ENCODE measurements at regions not wholly inside any gene's neighbourhood (a gene's known extent, or its start where the extent isn't known, plus 50 kb on each side); places are given as distances from the start of the nearest gene placed in this dataset.
"Not testable (repeated sequence)": the region's sequence is repeated elsewhere in the genome, so short reads cannot be mapped to it uniquely, and the experiment has no call there.

DNA sequence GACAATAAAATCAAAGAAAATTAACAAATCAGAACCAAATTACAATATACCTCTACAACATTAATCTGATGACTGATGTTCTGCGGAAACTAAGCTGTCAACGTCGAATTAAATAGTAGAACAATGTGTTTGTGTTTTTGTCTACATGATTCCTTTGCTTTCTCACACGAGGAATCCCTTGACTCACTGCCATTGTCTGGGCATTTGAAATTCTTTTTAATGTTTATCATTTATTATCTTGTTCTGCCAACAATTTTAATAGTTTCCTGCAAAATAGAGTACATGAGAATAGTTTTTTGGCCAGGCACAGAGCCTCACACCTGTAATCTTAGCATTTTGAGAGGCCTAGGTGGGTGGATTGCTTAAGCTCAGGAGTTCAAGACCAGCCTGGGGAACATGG lies 76.6 kb upstream of the KRAS start:
- no peak for DNase-seq

DNA sequence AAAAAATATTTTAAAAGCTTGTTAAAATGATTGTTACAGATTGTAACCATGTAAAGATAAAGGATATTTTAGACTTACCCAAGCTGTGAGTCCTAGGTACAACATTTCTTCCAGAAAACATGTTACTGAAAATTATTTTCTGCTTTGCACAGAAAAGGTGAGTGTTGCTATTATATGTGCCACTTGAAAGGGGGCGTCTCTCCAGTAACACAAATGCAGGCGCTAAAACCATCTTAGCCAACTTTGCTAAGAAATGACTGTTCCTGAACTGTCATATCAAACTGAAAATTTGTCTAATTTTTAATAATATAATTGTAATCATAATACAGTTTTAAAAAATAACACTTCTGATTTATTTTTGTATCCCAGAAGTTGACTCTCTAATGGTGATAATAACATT lies 75.6 kb upstream of the KRAS start:
- DNase-seq = no peak

DNA sequence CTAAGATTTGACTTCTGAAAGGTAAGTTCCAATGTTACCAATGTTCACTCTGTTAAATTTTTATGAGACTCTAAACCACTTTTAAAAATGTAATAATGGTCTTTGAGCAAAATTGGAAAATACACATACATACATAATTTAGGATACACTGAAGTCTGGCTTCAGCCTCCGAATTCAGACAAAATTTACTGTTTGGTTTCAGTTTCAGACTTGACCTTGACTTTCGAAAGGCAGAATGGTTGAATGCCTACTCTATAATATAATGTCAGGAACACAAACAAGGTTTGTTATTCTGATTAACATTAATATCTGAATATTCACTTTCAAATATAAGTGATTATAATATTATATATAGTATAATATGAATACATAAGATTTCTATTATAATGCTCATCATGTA lies 74.1 kb upstream of the KRAS start:
- no peak for DNase-seq

DNA sequence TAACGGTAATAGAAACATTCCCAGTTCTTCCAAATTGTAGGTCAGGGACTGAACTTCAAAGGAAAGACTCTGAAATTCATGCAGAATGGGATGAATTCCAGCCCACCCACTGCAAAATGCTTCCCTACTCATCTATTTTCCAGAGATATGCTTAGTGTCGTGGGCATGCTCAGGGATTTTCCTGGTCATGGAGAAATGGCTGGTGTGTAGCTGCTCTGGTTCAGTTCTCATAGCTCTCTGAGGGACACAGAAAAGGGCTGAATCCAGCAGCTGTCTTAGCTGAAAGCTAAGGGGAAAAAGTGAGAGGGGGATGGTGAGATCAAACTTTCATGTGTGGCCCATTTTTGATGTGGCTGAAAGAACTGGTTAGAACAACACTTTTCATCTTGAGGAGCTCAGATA lies 72.9 kb upstream of the KRAS start:
- no peak for DNase-seq

DNA sequence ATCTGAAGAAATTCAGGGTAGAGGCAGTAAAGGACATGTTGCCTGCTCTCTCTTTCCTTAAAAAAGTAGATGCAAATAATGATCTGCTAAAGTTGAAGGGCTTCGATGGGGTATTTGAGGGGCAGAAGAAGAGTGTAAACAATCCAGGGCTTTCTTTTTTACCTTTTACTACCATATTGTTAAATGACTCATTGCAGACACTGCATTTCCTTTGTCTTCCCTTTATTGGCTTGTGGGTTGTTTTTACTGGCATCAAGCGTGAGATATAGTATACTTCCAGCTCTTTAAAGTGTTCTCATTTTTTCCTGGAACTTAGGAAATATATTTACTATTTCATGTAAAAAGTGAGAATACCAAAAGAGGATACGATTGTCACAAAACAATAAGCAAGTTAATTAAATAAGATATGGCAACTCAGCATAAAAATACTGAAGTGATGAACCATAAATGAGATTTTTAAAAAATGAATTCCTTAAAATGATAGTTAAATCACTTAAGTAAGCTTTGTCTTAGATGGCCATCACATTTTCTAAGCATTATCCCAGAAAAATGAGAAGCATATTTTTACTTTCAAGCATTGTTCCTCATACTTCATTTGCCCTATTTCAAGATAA lies 72.3 kb upstream of the KRAS start:
- DNase-seq = no peak

DNA sequence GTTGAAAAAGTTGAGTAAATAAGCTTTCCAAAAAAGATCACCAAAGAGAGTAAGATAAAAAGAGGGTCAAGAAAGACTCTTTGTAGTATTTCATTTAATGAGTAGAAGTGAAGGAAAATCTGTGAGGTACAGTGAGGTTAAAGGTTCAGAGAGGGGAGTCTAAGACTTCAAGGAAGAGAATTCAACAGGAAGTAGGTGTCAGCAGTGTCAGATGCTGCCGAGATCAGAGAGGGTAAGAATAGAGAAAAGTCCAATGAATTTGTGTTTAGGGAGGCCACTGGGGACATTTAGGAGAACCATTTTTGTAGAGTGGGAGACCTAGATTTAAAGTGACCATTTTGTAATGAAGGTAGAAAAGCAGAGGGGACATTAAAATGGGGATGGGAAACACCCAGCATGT lies 71.6 kb upstream of the KRAS start:
- DNase-seq = no peak

DNA sequence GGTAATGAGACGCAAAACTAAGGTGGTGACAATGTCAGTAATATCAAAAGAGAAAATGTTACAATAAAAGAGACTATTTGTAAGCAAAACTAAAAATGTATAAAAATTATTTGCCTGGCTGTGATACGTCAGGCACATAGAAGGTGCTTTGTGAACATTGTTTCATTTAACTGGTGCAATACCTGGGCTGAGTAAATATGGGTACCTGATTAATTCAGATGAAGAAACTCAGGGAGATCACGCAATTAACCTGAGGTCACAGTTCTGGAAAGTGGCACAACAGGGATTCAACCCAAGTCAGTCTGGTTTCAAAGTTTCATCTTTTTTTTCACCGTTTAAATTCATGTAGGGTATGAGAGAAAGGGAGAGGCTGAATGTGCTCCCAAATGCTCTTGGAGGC lies 71.0 kb upstream of the KRAS start:
- no peak for DNase-seq

DNA sequence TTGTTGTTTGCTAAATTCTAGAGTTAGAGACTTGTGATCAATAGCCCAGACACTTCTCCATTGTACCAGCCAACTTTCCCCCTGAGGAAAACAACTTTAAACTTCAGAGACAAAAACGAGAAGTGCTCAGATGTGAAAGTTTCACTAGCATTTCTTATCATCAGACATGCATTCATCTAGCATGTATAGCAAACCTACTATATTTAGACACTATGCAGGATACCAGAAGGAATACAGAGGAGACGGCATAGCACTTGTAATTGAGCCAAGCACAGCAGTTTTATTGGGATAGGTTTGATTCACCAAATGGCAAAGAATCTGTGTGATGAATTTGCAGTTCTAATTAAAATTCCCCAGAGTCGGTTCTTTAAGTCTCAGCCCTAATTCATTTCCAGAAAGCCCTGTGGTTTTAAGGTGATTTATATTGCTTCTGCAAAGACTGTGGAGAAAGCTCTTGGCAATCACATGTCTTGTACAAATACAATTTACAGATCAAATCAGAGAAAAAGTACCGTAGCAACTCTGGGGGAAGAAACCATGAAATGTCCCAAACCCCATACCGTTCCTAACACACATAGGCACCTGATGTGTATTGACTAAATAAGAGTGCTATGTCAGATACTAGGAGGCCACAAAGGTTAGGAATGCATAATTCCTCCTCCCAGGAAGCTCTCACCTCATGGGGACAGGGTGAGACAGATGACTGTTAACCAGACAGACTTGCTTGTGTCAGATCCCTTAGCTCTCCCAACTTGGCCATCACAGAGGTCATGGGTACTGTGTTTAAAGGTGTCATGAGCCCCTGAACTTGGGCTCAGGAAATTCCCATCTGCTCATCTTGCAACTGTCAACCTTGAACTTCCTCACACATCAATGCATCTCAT lies 69.6 kb upstream of the KRAS start:
- no peak for DNase-seq

DNA sequence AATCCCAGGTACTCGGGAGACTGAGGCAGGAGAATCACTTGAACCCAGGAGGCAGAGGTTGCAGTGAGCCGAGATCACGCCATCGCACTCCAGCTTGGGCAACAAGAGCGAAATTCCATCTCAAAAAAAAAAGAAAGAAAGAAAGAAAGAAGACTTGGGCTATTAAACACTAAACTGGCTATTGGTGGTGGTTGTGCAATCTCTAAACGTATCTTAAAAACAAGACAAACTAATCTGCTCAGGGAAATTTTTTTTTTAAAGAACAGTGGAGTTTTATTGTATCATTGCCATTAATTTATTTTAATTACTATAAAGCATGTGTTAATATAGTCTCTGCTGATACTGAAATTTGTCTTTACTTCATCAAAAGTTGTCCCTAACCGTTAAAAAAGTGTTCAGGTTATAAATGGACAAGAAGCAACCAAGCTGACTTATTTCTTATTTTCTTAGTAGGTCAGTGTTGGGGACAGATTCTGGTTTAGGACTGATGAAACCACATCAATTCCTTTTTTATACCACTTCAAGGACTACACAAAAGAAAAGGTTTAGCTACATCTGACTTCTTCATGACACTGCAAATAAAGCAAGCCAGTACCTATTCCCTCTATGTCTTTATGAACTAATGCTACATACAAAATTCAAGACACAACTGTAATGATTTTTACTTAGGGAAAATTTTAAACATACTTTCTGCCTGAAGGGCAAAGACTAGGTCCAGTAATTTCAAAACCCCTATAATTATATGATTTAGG lies 68.7 kb upstream of the KRAS start:
- no peak for DNase-seq

DNA sequence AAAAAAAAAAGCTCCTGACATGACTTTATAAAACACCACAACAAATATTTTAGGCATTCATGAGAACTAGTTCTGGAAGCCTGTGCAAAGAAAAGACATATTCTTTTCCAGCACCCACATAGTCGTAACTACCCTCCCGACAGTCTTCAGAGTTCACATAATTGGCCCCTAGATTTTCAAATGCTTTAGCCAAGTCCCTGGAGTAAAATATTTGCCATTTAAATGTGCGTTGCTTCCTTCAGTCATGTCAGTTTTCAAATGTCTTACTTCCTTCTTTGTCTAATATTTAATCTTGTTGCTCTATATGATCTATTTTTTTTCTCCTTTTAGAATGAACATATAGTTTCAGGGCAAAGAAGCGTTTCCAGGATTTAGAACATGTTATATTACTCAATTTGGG lies 66.8 kb upstream of the KRAS start:
- no peak for DNase-seq

DNA sequence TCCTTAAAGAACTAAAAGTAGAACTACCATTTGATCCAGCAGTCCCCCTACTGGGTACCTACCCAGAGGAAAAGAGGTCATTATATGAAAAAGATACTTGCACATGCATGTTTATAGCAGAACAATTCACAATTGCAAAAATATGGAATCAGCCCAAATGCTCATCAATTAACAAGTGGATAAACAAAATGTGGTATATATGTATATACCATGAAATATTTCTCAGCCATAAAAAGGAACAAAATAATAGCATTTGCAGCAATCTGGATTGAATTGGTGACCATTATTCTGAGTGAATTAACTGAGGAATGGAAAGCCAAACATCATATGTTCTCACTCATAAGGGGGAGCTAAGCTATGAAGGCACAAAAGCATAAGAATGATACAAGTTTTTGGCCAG lies 64.7 kb upstream of the KRAS start:
- no peak for DNase-seq

DNA sequence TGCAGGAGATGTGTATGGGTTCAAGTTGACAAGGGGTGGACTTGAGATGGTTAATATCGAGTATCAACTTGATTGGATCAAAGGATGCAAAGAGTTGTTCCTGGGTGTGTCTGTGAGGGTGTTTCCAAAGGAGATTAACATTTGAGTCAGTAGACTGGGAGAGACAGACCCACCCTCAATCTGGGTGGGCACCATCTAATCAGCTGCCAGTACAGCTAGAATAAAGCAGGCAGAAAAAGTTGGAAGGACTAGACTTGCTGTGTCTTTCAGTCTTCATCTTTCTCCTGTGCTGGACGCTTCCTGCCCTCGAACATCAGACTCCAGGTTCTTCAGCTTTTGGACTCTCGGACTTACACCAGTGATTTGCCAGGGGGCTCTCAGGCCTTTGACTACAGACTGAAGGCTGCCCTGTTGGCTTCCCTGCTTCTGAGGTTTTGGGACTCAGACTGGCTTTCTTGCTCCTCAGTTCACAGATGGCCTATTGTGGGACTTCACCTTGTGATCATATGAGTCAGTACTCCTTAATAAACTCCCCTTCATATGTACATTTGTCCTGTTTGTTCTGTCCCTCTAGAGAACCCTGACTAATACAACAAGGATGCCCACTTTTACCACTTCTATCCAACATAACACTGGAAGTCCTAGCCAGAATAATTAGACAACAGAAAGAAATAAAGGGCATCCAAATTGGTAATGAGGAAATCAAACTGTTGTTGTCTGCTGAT lies 62.7 kb upstream of the KRAS start:
- not testable (repeated sequence) for DNase-seq

DNA sequence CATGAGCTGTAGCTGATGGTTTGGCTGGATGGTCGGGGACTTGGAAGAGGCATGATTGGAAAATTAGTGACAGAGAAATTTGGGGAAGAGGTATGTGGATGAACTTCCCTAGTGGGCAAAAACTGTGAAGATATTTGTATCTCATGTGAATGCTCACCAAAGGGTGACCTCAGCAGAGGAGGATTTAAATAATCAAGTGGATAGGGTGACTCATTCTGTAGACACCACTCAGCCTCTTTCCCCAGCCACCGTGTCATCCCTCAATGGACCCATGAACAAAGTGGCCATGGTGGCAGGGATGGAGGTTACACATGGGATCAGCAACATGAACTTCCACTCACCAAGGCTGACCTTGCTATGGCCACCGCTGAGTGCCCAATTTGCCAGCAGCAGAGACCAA lies 60.8 kb upstream of the KRAS start:
- DNase-seq = no peak

DNA sequence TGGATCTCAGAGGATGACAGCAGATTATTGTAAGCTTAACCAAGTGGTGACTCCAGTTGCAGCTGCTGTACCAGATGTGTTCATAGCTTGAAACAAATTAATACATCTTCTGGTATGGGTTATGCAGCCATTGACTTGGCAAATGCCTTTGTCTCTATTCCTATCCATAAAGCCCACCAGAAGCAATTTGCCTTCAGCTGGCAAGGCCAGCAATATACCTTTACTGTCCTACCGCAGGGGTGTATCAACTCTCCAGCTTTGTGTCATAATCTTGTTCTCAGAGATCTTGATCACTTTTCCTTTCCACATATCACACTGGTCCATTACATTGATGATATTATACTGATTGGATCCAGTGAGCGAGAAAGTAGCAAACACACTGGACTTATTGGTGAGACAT lies 59.3 kb upstream of the KRAS start:
- not testable (repeated sequence) for DNase-seq

DNA sequence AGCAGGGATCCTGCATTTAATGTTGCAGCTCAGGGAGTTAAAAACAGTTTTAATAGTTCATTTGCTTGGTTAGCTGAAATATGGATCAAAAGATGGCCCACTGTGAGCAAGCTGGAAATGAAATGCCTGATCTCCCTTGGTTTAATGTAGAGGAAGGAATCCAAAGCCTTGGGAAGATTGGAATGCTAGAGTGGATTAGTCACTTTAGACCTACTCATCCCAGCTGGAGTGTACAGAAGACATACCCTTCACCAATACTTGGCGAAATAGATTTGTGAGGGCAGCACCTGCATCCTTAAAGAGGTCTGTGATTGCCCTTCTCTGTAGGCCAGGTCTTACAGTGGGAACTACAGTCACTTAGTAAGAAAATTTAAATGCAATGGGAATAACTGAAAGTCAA lies 58.0 kb upstream of the KRAS start:
- no peak for DNase-seq

DNA sequence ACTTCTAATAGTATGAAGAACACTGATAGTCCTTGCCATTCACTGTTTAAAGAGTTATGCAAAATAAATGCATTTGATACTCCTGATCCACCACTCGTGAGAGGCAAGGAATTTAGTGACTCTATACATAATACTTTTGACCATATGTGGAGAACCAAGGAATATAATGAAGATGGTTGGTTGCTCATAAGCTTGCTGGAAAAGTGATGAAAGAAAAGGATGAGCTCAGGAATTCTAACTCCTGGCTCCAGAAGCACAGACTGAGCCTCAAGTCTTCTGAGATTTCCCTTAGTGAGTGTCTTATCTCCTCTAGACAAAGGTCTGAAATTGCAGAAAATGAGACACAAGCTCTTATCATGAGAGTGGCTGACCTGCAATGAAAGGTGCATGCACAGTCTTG lies 57.1 kb upstream of the KRAS start:
- DNase-seq = no peak

DNA sequence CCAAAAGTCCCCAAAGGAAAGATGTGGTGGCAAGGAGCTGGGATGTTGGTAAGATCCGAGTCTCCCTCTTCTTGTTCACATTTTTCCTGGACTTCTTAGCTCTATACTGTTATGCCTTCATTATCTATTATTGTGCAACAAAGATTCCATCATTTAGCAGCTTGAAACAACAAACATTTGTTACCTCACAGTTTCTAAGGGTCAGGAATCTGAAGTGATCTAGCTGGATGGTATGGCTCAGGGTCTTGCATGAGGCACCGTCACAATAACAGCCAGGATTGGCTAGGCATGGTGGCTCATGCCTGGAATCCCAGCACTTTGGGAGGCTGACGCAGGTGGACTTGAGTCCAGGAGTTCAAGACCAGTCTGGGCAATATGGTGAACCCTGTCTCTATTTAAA lies 51.1 kb upstream of the KRAS start:
- DNase-seq = no peak
